ENCODE measurements at regions not wholly inside any gene's neighbourhood (a gene's known extent, or its start where the extent isn't known, plus 50 kb on each side); places are given as distances from the start of the nearest gene placed in this dataset.

- TF ChIP-seq CTCF (conservative IDR thresholded peaks at IDR 0.05; ENCODE audit: low read depth, low read length) = no peak
- no peak for TF ChIP-seq EZH2 (IDR thresholded peaks at IDR 0.05; ENCODE audit: borderline replicate concordance, low read depth, low read length, poor library complexity, severe bottlenecking)
These were observed 123.9 kb upstream of the GJE1 start for GRCh38 chr6:142008781-142009180.

All from A673 (cell line).